HPDE6-E6E7 (cell line): ENCODE measurements at regions not wholly inside any gene's neighbourhood (a gene's known extent, or its start where the extent isn't known, plus 50 kb on each side); places are given as distances from the start of the nearest gene placed in this dataset.
"Not testable (repeated sequence)": the region's sequence is repeated elsewhere in the genome, so short reads cannot be mapped to it uniquely, and the experiment has no call there.

Experiments used
- DNase-seq: peaks from one replicate; pipeline ENCODE4 v3.0.0; 2011; ENCODE audit warnings: missing footprints; ENCODE audit errors: extremely low spot score

DNA sequence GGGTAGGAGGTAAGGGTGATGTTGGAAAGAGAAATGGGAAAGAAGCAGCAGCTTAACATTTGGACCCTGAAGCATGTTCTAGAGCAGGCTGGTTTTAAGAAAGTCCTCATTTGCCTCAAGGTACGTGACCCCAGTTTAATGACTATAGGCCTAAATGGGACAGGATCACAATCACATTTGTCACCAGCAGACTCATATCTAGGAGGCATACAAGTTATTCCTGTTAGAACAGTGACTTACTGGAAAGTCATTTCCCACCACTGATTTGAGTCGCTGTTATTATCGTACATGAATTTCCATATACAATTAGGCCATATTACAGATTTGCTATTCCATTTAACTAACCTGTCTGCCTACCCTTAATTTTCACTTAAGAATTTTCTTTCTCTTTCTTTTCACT, 326.1 kb downstream of the DAD1 start:
- no peak for DNase-seq

GRCh38 chr14:22255017-22255950, 333.7 kb downstream of the DAD1 start:
- DNase-seq, result no peak

- no peak for DNase-seq
Observed at GRCh38 chr14:22252686-22253085, 336.3 kb downstream of the DAD1 start.

DNA sequence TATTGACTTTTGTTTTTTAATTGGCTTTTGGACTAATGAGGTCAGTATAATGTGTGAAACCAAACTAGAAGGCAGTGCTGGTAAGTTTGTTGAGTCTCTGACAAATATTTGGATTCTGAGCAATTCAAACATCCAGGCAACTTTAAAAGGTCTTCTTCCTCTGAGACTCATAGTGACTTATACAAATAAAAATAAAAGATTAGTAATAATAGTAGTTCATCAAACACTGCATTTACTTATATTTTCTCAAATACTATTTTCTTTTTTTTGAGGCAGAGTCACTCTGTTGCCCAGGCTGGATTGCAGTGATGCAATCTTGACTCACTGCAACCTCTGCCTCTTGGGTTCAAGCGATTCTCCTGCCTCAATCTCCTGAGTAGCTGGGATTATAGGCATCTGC, 337.9 kb downstream of the DAD1 start:
- no peak for DNase-seq

GRCh38 chr14:22249770-22250169, 339.3 kb downstream of the DAD1 start:
- no peak for DNase-seq

DNA sequence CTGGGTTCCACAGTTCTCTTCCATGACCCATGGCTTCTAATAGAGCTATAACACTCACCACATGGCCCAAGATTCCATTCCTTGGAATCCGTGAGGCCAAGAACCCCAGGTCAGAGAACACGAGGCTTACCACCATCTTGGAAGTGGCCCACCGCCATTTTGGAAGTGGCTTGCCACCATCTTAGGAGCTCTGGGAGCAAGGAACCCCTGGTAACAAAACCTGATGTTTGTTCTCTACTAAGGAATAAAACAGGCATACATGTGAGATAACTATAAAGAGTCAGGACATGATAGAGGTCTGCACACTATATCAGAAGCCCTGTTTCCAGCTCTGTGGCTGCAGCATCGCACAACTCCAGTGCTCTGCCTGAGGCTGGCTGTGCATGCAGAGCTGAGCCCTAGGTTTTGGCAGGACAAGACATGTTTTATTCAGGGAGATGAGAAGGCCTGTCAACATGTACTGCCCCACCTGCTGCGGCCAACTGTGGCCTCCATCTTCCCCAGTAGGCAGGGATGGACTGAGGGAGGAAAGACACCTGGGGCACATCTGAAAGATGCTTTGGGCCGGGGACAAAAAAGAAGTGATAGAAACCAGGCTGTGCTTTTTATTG, 344.9 kb downstream of the DAD1 start:
- DNase-seq, result no peak

- not testable (repeated sequence) for DNase-seq
Observed at GRCh38 chr14:22238320-22238719, 350.7 kb downstream of the DAD1 start.

DNA sequence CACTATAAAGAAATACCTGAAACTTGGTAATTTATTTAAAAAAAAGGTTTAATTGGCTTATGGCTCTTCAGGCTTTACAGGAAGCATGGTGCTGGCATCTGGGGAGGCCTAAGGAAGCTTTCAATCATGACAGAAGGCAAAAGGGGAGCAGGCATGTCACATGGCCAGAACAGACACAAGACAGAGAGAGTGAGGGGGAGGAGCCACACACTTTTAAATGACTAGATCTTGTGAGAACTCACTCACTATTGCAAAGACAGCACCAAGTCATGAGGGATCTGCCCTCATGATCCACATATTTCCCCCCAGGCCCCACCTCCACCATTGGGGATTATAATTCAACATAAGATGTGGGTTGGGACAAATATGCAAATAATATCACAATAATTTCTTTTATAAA, 355.6 kb downstream of the DAD1 start:
- no peak for DNase-seq

GRCh38 chr14:22232933-22233332, 356.1 kb downstream of the DAD1 start:
- DNase-seq, result no peak

- DNase-seq, result no peak
Observed at GRCh38 chr14:22232486-22232885, 356.5 kb downstream of the DAD1 start.

- DNase-seq, result no peak
Observed at GRCh38 chr14:22231018-22231417, 358.0 kb downstream of the DAD1 start.

- no peak for DNase-seq
Observed at GRCh38 chr14:22230517-22230916, 358.5 kb downstream of the DAD1 start.

GRCh38 chr14:22227084-22227483, 361.9 kb downstream of the DAD1 start:
- DNase-seq, result no peak

DNA sequence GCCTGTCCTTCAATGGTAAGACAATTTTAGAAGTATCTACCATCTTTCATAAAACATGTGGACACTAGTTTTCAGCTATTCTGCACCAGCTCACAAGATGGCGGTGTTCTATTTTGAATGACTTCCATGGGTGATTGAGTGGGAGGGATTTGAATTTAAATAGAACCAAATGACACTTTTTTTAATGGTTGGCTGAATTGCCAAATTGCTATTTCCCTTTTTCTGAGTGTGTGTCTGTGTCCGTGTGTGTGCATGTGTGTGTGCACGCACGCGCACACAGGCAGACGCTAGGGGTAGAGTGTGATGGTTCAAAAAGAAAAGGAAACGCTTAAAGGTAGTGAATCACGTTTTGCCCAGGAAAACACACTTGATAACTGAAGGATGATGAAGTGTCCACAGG, 362.6 kb downstream of the DAD1 start:
- DNase-seq, result no peak

DNA sequence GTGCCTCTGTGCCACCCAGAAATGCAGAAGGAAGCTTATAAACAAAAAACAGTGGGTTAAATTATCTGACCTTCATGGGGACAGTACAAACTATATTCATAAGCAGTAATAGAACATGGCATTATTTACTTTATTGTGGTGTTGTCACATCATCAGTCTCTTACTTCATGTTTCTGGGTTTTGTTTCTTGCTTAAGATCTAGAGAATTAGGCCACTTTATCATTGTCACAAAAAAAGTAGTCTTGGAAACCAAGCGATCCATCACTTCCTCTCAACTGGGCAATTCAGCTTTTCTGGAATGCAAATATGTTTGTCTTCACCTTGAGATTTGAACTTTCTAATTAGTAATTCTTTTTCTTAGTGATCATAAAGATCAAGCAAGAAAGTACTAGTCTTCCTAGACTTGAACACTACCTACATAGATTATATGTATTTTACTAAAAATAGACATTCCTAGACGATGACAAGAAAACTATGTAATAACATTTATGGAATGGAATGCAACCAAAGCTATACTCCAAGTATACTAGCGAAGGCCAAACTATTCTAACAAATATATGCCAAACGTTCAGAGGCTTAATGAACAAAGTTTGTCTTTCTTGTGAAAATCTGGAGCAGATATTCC, 363.4 kb downstream of the DAD1 start:
- DNase-seq, result no peak

DNA sequence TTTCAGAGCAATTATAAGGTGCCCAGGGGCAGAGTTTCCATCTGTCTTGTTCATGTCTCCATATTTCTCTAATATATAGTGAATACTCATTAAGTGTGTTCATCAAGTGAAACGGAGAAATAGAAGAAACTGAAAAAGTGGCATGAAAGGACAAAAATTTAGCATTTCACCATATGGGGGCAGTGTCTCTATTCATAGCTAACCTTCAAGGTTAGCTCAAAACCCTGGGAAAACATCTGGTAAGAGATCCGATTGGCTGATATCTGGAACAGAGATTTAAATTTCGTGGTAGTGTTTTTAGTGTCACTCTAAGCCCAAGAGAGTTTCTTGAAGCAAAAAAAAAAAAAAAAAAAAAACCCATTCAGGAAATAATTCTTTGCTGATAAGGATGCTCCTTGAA, 367.5 kb downstream of the DAD1 start:
- no peak for DNase-seq

DNA sequence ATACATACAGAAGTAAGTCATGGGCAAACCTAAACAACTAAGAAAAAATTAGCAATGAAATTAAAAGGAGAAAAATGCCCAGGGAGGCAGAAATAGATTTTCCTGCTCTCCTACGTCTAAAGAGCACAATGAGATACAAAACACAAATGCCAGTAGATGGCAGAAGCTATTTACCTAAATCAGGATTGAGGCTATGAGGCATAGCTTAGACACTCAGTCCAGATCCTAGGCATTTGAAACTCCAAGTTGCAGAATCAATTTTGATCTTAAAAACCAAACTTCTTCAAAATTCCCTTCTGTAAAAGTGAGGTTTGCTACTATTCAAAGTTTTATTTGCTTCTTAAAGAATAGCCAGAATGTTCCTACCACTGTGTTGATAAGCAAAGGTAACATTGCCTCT, 368.6 kb downstream of the DAD1 start:
- no peak for DNase-seq

DNA sequence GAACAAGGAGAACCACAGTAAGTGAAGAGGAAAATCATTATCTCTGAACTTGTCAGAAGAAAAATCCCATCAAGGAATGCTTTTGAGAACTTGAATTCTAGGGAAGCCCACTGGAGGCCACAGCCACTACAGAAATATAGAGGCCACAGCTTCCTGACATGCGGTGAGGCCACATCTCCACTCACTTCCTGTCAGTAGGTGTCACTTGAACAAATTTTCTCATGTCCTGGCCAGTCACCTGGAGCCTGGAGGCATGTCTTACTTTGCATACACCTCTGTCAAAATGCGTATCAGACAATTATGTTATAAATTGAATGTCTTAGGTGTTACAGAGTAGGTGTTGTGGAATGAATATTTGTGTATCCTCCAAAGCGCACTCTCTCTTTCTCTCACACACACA, 370.3 kb downstream of the DAD1 start:
- no peak for DNase-seq

GRCh38 chr14:22213120-22213519, 375.9 kb downstream of the DAD1 start:
- no peak for DNase-seq

DNA sequence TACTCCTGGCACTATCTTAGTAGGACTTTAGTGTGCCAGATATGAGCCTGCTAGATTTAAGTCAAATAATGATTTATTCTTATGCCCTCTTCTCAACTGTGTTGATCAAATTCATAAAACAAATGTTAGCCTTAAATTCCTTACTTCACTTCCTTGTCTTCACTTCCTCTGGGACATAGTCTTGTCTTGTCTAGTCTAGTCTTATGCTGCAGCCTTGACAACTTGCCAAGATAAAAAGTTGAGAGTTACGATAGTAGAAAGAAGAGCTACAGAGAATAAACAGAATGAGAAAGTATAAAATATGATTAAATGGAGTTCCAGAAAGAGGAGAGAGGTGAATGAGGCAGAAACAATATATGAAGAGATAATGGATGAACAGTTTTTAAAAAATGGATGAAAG, 378.1 kb downstream of the DAD1 start:
- DNase-seq, result no peak

DNA sequence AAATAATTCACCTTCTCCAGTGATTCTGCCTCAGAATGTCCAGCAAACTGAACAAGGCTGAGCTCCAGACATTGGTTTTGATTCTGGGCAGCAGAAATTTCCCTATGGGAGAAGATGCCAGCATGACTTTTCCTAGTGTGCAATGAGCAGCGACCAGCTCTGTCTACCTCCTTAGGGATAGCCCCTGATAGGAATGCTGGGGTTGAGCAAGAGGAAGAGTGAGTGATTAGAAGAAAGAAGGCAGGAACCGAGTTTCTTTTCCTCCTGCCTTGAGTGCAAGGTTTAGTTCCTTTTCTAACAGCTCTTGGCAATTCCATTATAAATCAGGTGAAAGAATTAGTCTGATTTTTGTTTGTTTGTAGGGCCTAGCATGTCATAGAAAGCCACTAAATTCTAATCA, 379.0 kb downstream of the DAD1 start:
- DNase-seq, result no peak

GRCh38 chr14:22203036-22203435, 386.0 kb downstream of the DAD1 start:
- no peak for DNase-seq

DNA sequence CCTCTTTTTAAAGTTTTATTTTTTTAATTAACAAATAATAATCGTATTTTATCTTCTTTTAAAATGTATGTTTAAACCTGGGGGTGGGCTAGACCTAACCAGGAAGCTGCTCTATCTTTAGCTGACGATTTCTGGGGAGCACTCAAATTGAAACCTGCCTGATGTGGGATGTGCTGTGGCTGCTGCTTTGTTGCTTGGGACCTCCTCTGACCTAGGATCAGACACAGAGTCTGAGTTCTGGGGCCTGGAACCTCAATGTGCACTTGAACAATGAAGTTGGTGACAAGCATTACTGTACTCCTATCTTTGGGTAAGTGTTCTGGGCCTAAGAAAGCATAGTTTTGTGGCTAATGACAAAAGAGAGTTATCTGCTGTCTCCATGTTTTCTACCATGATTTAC, 386.7 kb downstream of the DAD1 start:
- DNase-seq, result no peak
